GM13977 (cell line): ENCODE measurements at regions not wholly inside any gene's neighbourhood (a gene's known extent, or its start where the extent isn't known, plus 50 kb on each side); places are given as distances from the start of the nearest gene placed in this dataset.

Experiments
- DNase-seq: peaks from one replicate; pipeline ENCODE4 v3.0.0; 2012; ENCODE audit warnings: low spot score
- CTCF ChIP-seq: IDR thresholded peaks from 2 replicates; pipeline ENCODE4 v1.5.1; 2012; ENCODE audit warnings: mild to moderate bottlenecking, control low read depth; ENCODE audit not compliant: insufficient read depth; ENCODE audit errors: extremely low read depth, missing control alignments
- in situ Hi-C: fragments of 300-500 bp; cut with MboI; formaldehyde crosslinking; loops from one replicate; pipeline ENCODE4 v1.12.0; 2022; ENCODE audit warnings: low sequenced_read_pairs, low pct_unique_long_range_greater_than_20kb, mixed read lengths, inconsistent platforms; ENCODE audit not compliant: unreplicated experiment

GRCh38 chr5:129821477-129822131 is 73.7 kb downstream of the MINAR2 start:
- TF ChIP-seq CTCF = no peak
- in situ Hi-C loops = no loop called here
- DNase-seq = no peak

- in situ Hi-C loops = no loop called here
- no peak for TF ChIP-seq CTCF
- no peak for DNase-seq
Observed at GRCh38 chr5:129830288-129830687, 74.0 kb upstream of the CHSY3 start.

GRCh38 chr5:129836321-129836720 is 67.9 kb upstream of the CHSY3 start:
- TF ChIP-seq CTCF = no peak
- no peak for DNase-seq
- in situ Hi-C loops = no loop called here

GRCh38 chr5:129844764-129845163 is 59.5 kb upstream of the CHSY3 start:
- no peak for DNase-seq
- no peak for TF ChIP-seq CTCF
- in situ Hi-C loops = no loop called here

- peak; percentile 9 for DNase-seq
- TF ChIP-seq CTCF = peak; percentile 97
- in situ Hi-C loops = no loop called here
Observed at GRCh38 chr5:129852747-129853352, 51.4 kb upstream of the CHSY3 start.

- in situ Hi-C loops = no loop called here
- no peak for DNase-seq
- TF ChIP-seq CTCF = no peak
Observed at GRCh38 chr5:129853588-129853987, 50.7 kb upstream of the CHSY3 start.
